ENCODE measurements at regions not wholly inside any gene's neighbourhood (a gene's known extent, or its start where the extent isn't known, plus 50 kb on each side); places are given as distances from the start of the nearest gene placed in this dataset.

- TF ChIP-seq CTCF (IDR thresholded peaks at IDR 0.05; ENCODE audit: insufficient read depth, low read length, severe bottlenecking) = no peak
- H3K36me3 ChIP-seq (ENCODE audit: control insufficient read depth, insufficient read depth, low read length) = no peaks in the 10 kb centered on the region
- DNase-seq (ENCODE audit: low read depth) (peak; percentile 51), FAIRE-seq (peak; percentile 72)
- no peak overlapping the region for H3K4me3 ChIP-seq (ENCODE audit: low read depth, low read length)
- no peaks in the 10 kb centered on the region for H3K27me3 ChIP-seq (ENCODE audit: control insufficient read depth, insufficient read depth, low read length)
Measured at GRCh38 chr6:5905431-5906339, 101.0 kb downstream of the NRN1 start.

- FAIRE-seq = no peak
- Histone ChIP-seq H3K27me3 (ENCODE audit: control insufficient read depth, insufficient read depth, low read length) (no peaks in the 10 kb centered on the region), H3K4me3 (ENCODE audit: low read depth, low read length) (no peak overlapping the region), H3K36me3 (ENCODE audit: control insufficient read depth, insufficient read depth, low read length) (no peaks in the 10 kb centered on the region)
- TF ChIP-seq CTCF (IDR thresholded peaks at IDR 0.05; ENCODE audit: insufficient read depth, low read length, severe bottlenecking) = no peak
- no peak for DNase-seq (ENCODE audit: low read depth)
Measured at GRCh38 chr6:5904532-5904931, 102.2 kb downstream of the NRN1 start.

- Histone ChIP-seq H3K36me3 (ENCODE audit: control insufficient read depth, insufficient read depth, low read length) (no peaks in the 10 kb centered on the region), H3K4me3 (ENCODE audit: low read depth, low read length) (no peak overlapping the region), H3K27me3 (ENCODE audit: control insufficient read depth, insufficient read depth, low read length) (no peaks in the 10 kb centered on the region)
- no peak for TF ChIP-seq CTCF (IDR thresholded peaks at IDR 0.05; ENCODE audit: insufficient read depth, low read length, severe bottlenecking)
- DNase-seq (ENCODE audit: low read depth) (no peak), FAIRE-seq (no peak)
Measured at GRCh38 chr6:5899216-5900045, 107.3 kb downstream of the NRN1 start.

GRCh38 chr6:5898563-5898962 lies 108.2 kb downstream of the NRN1 start:
- no peak for DNase-seq (ENCODE audit: low read depth)
- TF ChIP-seq CTCF (IDR thresholded peaks at IDR 0.05; ENCODE audit: insufficient read depth, low read length, severe bottlenecking) = no peak
- Histone ChIP-seq H3K36me3 (ENCODE audit: control insufficient read depth, insufficient read depth, low read length) (no peaks in the 10 kb centered on the region), H3K27me3 (ENCODE audit: control insufficient read depth, insufficient read depth, low read length) (no peaks in the 10 kb centered on the region), H3K4me3 (ENCODE audit: low read depth, low read length) (no peak overlapping the region)
- FAIRE-seq = no peak

- no peak for TF ChIP-seq CTCF (IDR thresholded peaks at IDR 0.05; ENCODE audit: insufficient read depth, low read length, severe bottlenecking)
- no peak overlapping the region for H3K4me3 ChIP-seq (ENCODE audit: low read depth, low read length)
- FAIRE-seq (no peak), DNase-seq (ENCODE audit: low read depth) (no peak)
- H3K36me3 ChIP-seq (ENCODE audit: control insufficient read depth, insufficient read depth, low read length) = no peaks in the 10 kb centered on the region
- H3K27me3 ChIP-seq (ENCODE audit: control insufficient read depth, insufficient read depth, low read length) = no peaks in the 10 kb centered on the region
Measured at GRCh38 chr6:5898102-5898501, 108.6 kb downstream of the NRN1 start.
